K562 (cell line): ENCODE measurements at regions not wholly inside any gene's neighbourhood (a gene's known extent, or its start where the extent isn't known, plus 50 kb on each side); places are given as distances from the start of the nearest gene placed in this dataset.

Experiments used
- EP300 ChIP-seq: IDR thresholded peaks from 2 replicates; pipeline ENCODE4 v1.6.1; 2012; ENCODE audit warnings: low read length, improper control_type of control experiment
- ESRRA ChIP-seq: fragments of 450-650 bp; IDR thresholded peaks from 2 replicates; pipeline ENCODE4 v1.6.1; 2014; ENCODE audit warnings: low read depth, mild to moderate bottlenecking, moderate library complexity, borderline replicate concordance
- ETV6 ChIP-seq, 3 experiments: fragments of 150-350 bp in 1 of 3; sonication (generic) in 1 of 3; formaldehyde crosslinking in 1 of 3; IDR thresholded peaks; 2 replicates each; pipeline versions ENCODE4 v1.6.1 to v1.8.0; 2014 to 2022; ENCODE audit warnings: borderline replicate concordance in 2 of 3, low read depth in 2 of 3, antibody characterized with exemption in 1 of 3, low read length in 1 of 3, mild to moderate bottlenecking in 1 of 3, missing genetic modification reagents in 1 of 3
- JUNB ChIP-seq: fragments of 450-650 bp; formaldehyde crosslinking; conservative IDR thresholded peaks from 2 replicates; pipeline ENCODE4 v1.4.0; 2020; ENCODE audit warnings: mild to moderate bottlenecking
- JUND ChIP-seq, 2 experiments: IDR thresholded peaks; 2 replicates in 1 of 2; 3 replicates in 1 of 2; pipeline ENCODE4 v1.6.1; 2011; ENCODE audit warnings: borderline replicate concordance in 2 of 2, low read depth in 2 of 2, low read length in 2 of 2, improper control_type of control experiment in 1 of 2, missing biosample characterization in 1 of 2, missing genetic modification characterization in 1 of 2, missing genetic modification reagents in 1 of 2
- KAT2B ChIP-seq: IDR thresholded peaks from one replicate; pipeline ENCODE4 v1.6.1; 2012; ENCODE audit warnings: low read depth, mild to moderate bottlenecking, control low read depth, inconsistent platforms, low read length, moderate library complexity
- MTA1 ChIP-seq: fragments of 450-650 bp; IDR thresholded peaks from 2 replicates; pipeline ENCODE4 v1.6.1; 2017; ENCODE audit warnings: borderline replicate concordance
- RBM15 ChIP-seq: fragments of 200-400 bp; formaldehyde crosslinking; IDR thresholded peaks from 2 replicates; pipeline ENCODE4 v1.6.1; 2018; ENCODE audit warnings: mild to moderate bottlenecking, low read length, moderate library complexity; ENCODE audit not compliant: insufficient read depth
- YY1 ChIP-seq, 3 experiments: IDR thresholded peaks; 2 replicates each; pipeline ENCODE4 v1.6.1; 2011; ENCODE audit warnings: low read length in 2 of 3, mild to moderate bottlenecking in 2 of 3, moderate library complexity in 2 of 3, borderline replicate concordance in 1 of 3, control low read depth in 1 of 3, low read depth in 1 of 3; ENCODE audit not compliant: insufficient read depth in 3 of 3, insufficient replicate concordance in 2 of 3, control insufficient read depth in 1 of 3, insufficient read length in 1 of 3; ENCODE audit errors: extremely low read depth in 1 of 3
- ZNF224 ChIP-seq: sonication (generic); formaldehyde crosslinking; IDR thresholded peaks from 2 replicates; pipeline ENCODE4 v1.8.0; 2022; ENCODE audit warnings: mild to moderate bottlenecking, missing genetic modification reagents
- TF ChIP-seq, protein P1 (sequence below), 3 experiments: IDR thresholded peaks in 2 of 3; conservative IDR thresholded peaks in 1 of 3; 2 replicates each; pipeline ENCODE4 v1.5.1; 2011 to 2012; ENCODE audit warnings: low read length in 3 of 3, mild to moderate bottlenecking in 3 of 3, control low read depth in 2 of 3, improper control_type of control experiment in 1 of 3, inconsistent platforms in 1 of 3, low read depth in 1 of 3, mixed read lengths in 1 of 3, moderate library complexity in 1 of 3; ENCODE audit not compliant: insufficient read depth in 2 of 3
- TF ChIP-seq, protein P2 (sequence below): sonication (generic); formaldehyde crosslinking; IDR thresholded peaks from 2 replicates; pipeline ENCODE4 v1.8.0; 2022; ENCODE audit warnings: mild to moderate bottlenecking, missing genetic modification reagents, borderline replicate concordance

DNA sequence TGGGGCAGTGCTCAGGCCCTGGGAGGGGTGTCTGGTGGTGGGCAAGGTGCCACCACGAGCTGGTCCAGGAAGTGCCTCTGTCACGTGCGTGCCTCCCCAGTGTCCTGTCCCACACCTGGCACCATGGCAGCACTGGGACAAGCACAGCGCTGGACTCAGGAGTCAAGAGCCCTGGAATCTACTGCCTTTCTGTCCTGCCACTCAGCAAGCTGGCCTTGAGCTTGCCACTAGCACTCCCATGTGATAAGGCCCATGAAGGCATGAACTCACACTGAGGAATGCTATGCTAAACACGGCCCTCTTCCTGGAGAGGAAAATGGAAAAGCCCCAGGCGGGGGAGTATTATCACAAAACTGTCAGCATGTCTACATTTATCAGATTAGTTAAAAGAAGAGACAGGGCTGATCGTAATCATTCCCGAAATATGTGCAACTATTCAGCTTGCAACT lies 50.7 kb upstream of the SLC35C1 start:
- TF ChIP-seq, protein P1, sequence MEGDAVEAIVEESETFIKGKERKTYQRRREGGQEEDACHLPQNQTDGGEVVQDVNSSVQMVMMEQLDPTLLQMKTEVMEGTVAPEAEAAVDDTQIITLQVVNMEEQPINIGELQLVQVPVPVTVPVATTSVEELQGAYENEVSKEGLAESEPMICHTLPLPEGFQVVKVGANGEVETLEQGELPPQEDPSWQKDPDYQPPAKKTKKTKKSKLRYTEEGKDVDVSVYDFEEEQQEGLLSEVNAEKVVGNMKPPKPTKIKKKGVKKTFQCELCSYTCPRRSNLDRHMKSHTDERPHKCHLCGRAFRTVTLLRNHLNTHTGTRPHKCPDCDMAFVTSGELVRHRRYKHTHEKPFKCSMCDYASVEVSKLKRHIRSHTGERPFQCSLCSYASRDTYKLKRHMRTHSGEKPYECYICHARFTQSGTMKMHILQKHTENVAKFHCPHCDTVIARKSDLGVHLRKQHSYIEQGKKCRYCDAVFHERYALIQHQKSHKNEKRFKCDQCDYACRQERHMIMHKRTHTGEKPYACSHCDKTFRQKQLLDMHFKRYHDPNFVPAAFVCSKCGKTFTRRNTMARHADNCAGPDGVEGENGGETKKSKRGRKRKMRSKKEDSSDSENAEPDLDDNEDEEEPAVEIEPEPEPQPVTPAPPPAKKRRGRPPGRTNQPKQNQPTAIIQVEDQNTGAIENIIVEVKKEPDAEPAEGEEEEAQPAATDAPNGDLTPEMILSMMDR (IDR thresholded peaks at IDR 0.05 in 2 of 3, conservative IDR thresholded peaks at IDR 0.05 in 1 of 3; ENCODE audit: insufficient read depth in 2 of 3, low read depth in 1 of 3, low read length in 3 of 3): no peak
- TF ChIP-seq ZNF224 (CRISPR knock-in tag) (no peak), JUND (IDR thresholded peaks at IDR 0.05; ENCODE audit: borderline replicate concordance, low read depth, low read length) (no peak), JUND (tag; IDR thresholded peaks at IDR 0.05; ENCODE audit: borderline replicate concordance, low read depth, low read length) (no peak), ESRRA (no peak), RBM15 (no peak), YY1 (IDR thresholded peaks at IDR 0.05; ENCODE audit: borderline replicate concordance in 1 of 3, control insufficient read depth in 1 of 3, extremely low read depth in 1 of 3, insufficient read depth in 3 of 3, insufficient read length in 1 of 3, insufficient replicate concordance in 2 of 3, low read depth in 1 of 3, low read length in 2 of 3) (no peak), KAT2B (no peak), EP300 (no peak), MTA1 (no peak), ETV6 (IDR thresholded peaks at IDR 0.05; ENCODE audit: borderline replicate concordance in 1 of 2, low read depth in 2 of 2, low read length in 1 of 2) (no peak), ETV6 (CRISPR knock-in tag; IDR thresholded peaks at IDR 0.05; ENCODE audit: borderline replicate concordance) (no peak), JUNB (CRISPR knock-in tag) (no peak)
- TF ChIP-seq, protein P2, sequence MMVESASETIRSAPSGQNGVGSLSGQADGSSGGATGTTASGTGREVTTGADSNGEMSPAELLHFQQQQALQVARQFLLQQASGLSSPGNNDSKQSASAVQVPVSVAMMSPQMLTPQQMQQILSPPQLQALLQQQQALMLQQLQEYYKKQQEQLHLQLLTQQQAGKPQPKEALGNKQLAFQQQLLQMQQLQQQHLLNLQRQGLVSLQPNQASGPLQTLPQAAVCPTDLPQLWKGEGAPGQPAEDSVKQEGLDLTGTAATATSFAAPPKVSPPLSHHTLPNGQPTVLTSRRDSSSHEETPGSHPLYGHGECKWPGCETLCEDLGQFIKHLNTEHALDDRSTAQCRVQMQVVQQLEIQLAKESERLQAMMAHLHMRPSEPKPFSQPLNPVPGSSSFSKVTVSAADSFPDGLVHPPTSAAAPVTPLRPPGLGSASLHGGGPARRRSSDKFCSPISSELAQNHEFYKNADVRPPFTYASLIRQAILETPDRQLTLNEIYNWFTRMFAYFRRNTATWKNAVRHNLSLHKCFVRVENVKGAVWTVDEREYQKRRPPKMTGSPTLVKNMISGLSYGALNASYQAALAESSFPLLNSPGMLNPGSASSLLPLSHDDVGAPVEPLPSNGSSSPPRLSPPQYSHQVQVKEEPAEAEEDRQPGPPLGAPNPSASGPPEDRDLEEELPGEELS (CRISPR knock-in tag): no peak
